WI38 (cell line): ENCODE measurements at regions not wholly inside any gene's neighbourhood (a gene's known extent, or its start where the extent isn't known, plus 50 kb on each side); places are given as distances from the start of the nearest gene placed in this dataset.
"Not testable (repeated sequence)": the region's sequence is repeated elsewhere in the genome, so short reads cannot be mapped to it uniquely, and the experiment has no call there.

Experiments
- H3K4me3 ChIP-seq: 2 replicates; pipeline ENCODE4 v1.5.1; 2011; ENCODE audit warnings: low read depth, mild to moderate bottlenecking, control low read depth, low read length
- TF ChIP-seq, protein P1 (sequence below): IDR thresholded peaks from 2 replicates; pipeline ENCODE4 v1.5.1; 2012; ENCODE audit warnings: low read depth, mild to moderate bottlenecking, control low read depth, low read length

GRCh38 chr1:117758444-117759316 is 152.8 kb downstream of the TENT5C start:
- TF ChIP-seq, protein P1, sequence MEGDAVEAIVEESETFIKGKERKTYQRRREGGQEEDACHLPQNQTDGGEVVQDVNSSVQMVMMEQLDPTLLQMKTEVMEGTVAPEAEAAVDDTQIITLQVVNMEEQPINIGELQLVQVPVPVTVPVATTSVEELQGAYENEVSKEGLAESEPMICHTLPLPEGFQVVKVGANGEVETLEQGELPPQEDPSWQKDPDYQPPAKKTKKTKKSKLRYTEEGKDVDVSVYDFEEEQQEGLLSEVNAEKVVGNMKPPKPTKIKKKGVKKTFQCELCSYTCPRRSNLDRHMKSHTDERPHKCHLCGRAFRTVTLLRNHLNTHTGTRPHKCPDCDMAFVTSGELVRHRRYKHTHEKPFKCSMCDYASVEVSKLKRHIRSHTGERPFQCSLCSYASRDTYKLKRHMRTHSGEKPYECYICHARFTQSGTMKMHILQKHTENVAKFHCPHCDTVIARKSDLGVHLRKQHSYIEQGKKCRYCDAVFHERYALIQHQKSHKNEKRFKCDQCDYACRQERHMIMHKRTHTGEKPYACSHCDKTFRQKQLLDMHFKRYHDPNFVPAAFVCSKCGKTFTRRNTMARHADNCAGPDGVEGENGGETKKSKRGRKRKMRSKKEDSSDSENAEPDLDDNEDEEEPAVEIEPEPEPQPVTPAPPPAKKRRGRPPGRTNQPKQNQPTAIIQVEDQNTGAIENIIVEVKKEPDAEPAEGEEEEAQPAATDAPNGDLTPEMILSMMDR: peak; percentile 70
- H3K4me3 ChIP-seq: peak overlapping the region; percentile 29

DNA sequence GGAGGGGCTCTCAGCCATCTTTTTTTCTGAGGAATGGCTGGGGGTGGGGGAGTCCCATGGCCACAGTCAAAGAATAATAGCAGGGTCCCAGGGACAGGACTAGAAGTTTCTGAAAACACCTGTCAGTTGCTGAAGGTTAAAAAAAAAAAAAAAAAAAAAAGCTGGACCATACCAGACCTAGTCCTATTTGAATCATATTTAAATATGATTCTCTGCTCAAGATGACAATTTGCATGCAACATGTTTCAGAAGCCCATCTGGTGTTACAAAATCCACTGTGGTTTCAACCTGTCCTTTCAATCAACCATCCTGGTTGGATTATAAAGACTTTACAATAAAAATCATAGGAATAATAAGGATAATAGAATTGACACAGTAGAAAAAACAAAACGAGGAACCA is 153.7 kb downstream of the TENT5C start:
- no peak overlapping the region for H3K4me3 ChIP-seq
- TF ChIP-seq, protein P1: no peak

GRCh38 chr1:117760069-117760468 is 154.2 kb downstream of the TENT5C start:
- no peak overlapping the region for H3K4me3 ChIP-seq
- TF ChIP-seq, protein P1: no peak

- TF ChIP-seq, protein P1: no peak
- no peak overlapping the region for H3K4me3 ChIP-seq
These were observed 154.6 kb downstream of the TENT5C start for GRCh38 chr1:117760485-117760884.

DNA sequence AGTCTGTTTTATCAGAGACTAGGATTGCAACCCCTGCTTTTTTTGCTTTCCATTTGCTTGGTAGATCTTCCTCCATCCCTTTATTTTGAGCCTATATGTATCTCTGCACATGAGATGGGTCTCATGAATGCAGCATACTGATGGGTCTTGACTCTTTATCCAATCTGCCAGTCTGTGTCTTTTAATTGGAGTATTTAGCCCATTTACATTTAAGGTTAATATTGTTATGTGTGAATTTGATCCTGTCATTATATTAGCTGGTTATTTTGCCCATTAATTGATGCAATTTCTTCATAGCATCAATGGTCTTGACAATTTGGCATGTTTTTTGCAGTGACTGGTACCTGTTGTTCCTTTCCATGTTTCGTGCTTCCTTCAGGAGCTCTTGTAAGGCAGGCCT is 161.7 kb downstream of the GDAP2 start:
- not testable (repeated sequence) for H3K4me3 ChIP-seq

- TF ChIP-seq, protein P1: no peak
- no peak overlapping the region for H3K4me3 ChIP-seq
These were observed 158.4 kb downstream of the GDAP2 start for GRCh38 chr1:117770981-117771531.

GRCh38 chr1:117779364-117779763 is 150.1 kb downstream of the GDAP2 start:
- TF ChIP-seq, protein P1: no peak
- H3K4me3 ChIP-seq: no peak overlapping the region
